Fibroblast of lung (primary cell): ENCODE measurements at regions not wholly inside any gene's neighbourhood (a gene's known extent, or its start where the extent isn't known, plus 50 kb on each side); places are given as distances from the start of the nearest gene placed in this dataset.
"Not testable (repeated sequence)": the region's sequence is repeated elsewhere in the genome, so short reads cannot be mapped to it uniquely, and the experiment has no call there.

Experiments
- EZH2 ChIP-seq: IDR thresholded peaks from 2 replicates; pipeline ENCODE4 v1.5.1; 2012; ENCODE audit warnings: low read length, control low read depth, mild to moderate bottlenecking; ENCODE audit errors: missing control alignments
- TF ChIP-seq, protein P1 (sequence below), 2 donors: IDR thresholded peaks in 1 of 2; conservative IDR thresholded peaks in 1 of 2; 1 replicate in 1 of 2; 2 replicates in 1 of 2; pipeline ENCODE4 v1.5.1; 2011 to 2012; ENCODE audit warnings: low read length in 2 of 2, control low read depth in 1 of 2, inconsistent platforms in 1 of 2, low read depth in 1 of 2, mild to moderate bottlenecking in 1 of 2

DNA sequence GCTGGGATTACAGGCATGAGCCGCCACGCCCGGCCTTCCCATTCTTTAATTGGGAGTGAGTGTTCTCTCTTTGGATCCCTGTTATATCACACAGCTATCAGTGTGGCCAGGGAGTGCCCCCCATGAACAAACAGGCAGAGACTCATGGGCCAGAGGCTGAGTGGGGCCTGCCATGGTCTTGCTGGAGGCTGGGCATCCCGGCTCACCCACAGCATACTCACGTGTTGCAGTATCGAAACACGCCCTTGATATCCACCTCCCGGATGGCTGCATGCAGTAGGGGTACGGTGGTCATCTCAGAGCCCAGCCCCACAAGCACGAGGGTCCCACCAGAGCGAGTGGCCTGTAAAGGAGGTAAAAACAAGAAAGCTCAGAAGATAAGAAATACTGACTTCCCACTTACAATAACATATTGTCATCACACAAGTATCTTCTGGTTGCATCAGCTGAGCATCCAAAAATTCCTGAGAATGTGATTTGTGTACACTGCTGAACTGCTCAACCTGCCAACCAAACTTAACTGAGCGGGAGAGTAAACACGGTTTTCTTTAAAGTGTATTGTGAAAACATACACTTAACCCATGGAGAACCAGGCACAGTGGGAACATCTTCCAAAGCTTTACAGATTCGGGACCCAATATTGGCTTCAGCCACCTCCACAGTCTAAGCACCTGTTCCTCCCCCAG, 92.0 kb downstream of the TRIM69 start:
- TF ChIP-seq, protein P1, sequence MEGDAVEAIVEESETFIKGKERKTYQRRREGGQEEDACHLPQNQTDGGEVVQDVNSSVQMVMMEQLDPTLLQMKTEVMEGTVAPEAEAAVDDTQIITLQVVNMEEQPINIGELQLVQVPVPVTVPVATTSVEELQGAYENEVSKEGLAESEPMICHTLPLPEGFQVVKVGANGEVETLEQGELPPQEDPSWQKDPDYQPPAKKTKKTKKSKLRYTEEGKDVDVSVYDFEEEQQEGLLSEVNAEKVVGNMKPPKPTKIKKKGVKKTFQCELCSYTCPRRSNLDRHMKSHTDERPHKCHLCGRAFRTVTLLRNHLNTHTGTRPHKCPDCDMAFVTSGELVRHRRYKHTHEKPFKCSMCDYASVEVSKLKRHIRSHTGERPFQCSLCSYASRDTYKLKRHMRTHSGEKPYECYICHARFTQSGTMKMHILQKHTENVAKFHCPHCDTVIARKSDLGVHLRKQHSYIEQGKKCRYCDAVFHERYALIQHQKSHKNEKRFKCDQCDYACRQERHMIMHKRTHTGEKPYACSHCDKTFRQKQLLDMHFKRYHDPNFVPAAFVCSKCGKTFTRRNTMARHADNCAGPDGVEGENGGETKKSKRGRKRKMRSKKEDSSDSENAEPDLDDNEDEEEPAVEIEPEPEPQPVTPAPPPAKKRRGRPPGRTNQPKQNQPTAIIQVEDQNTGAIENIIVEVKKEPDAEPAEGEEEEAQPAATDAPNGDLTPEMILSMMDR (conservative IDR thresholded peaks at IDR 0.05 in 1 of 2, IDR thresholded peaks at IDR 0.05 in 1 of 2; ENCODE audit: low read depth in 1 of 2, low read length in 2 of 2) = not testable (repeated sequence)
- not testable (repeated sequence) for TF ChIP-seq EZH2
